ENCODE measurements at regions not wholly inside any gene's neighbourhood (a gene's known extent, or its start where the extent isn't known, plus 50 kb on each side); places are given as distances from the start of the nearest gene placed in this dataset.
"Not testable (repeated sequence)": the region's sequence is repeated elsewhere in the genome, so short reads cannot be mapped to it uniquely, and the experiment has no call there.

DNA sequence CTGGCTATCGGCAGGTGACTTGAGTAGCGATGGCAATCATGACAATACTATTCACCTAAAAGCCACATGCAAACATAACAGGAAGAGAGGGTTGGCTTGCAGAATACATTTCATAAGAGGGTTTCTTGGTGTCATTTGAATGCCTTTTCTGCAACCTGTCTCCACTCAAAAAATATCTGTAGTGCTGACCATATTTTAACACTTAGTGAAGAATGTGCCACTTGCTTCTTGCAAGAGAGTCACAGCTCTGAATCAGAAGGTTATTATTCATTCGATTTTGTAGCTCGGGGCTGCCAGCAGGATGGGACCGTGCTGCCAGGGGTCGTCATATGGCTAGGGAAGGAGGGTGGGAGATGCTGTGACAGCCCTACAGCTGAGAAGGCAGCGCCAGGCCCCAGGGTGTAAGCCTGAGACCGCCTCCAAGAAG is 152.0 kb upstream of the PITRM1 start:
- no peak for DNase-seq (ENCODE audit: extremely low spot score in 2 of 2)
- intact Hi-C loops (cut with DNase I) = no loop called here
- Histone ChIP-seq H3K36me3 (no peaks in the 10 kb centered on the region), H3K4me3 (no peak overlapping the region), H3K27ac (no peak overlapping the region), H3K27me3 (no peaks in the 10 kb centered on the region), H3K4me1 (peaks cover 4% of the 10 kb centered on the region), H3K9me3 (no peaks in the 10 kb centered on the region)
- TF ChIP-seq POLR2A (IDR thresholded peaks at IDR 0.05) = no peak
- no peak for TF ChIP-seq POLR2AphosphoS5 (IDR thresholded peaks at IDR 0.05; ENCODE audit: insufficient read depth in 1 of 2, low read depth in 1 of 2)
- TF ChIP-seq CTCF (IDR thresholded peaks at IDR 0.05) = no peak

DNA sequence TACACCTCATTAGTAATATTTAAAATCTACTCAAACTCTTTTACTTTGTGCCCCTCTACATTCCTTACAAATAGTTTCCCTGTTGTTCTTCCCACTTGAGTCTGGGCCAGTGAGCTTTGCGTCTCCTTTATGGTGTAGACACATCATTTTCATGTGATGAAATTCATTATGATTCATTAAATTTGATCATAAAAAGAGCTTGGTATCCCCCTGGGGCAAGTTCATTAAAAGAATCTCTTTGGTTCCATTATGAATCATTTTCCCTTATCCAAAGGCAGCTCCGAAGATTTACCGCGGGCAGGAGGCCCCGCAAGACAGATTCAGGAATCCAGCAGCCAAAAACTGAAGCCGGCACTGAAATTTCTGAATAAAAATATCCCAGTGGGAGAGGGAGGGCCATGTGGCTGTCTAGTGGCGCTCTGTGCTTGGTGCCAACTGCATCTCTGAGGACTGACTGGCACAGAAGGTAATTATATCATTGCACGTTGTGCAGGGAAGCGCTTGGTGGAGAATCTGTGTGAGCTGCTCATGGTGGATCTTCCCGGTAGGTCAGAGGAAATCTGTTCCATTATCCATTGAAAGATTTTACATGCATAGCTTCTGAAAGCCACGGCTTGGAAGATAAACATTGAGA is 151.4 kb upstream of the PITRM1 start:
- intact Hi-C loops (cut with DNase I) = no loop called here
- Histone ChIP-seq H3K27me3 (no peaks in the 10 kb centered on the region), H3K27ac (no peak overlapping the region), H3K9me3 (no peaks in the 10 kb centered on the region), H3K4me1 (peaks cover 4% of the 10 kb centered on the region), H3K36me3 (no peaks in the 10 kb centered on the region), H3K4me3 (no peak overlapping the region)
- TF ChIP-seq POLR2AphosphoS5 (IDR thresholded peaks at IDR 0.05; ENCODE audit: insufficient read depth in 1 of 2, low read depth in 1 of 2) = no peak
- no peak for TF ChIP-seq CTCF (IDR thresholded peaks at IDR 0.05)
- DNase-seq (ENCODE audit: extremely low spot score in 2 of 2) = no peak

GRCh38 chr10:3321123-3321522 is 148.5 kb upstream of the PITRM1 start:
- no peak for TF ChIP-seq POLR2AphosphoS5 (IDR thresholded peaks at IDR 0.05; ENCODE audit: insufficient read depth in 1 of 2, low read depth in 1 of 2)
- no peak for DNase-seq (ENCODE audit: extremely low spot score in 2 of 2)
- intact Hi-C loops (cut with DNase I) = no loop called here
- H3K9me3 ChIP-seq = no peaks in the 10 kb centered on the region
- H3K4me3 ChIP-seq = no peak overlapping the region
- H3K27me3 ChIP-seq = no peaks in the 10 kb centered on the region
- no peak overlapping the region for H3K27ac ChIP-seq
- H3K36me3 ChIP-seq = no peaks in the 10 kb centered on the region
- peaks cover 4% of the 10 kb centered on the region for H3K4me1 ChIP-seq

- no peaks in the 10 kb centered on the region for H3K36me3 ChIP-seq
- no peaks in the 10 kb centered on the region for H3K9me3 ChIP-seq
- no peak for TF ChIP-seq POLR2AphosphoS5 (IDR thresholded peaks at IDR 0.05; ENCODE audit: insufficient read depth in 1 of 2, low read depth in 1 of 2)
- no peak for TF ChIP-seq POLR2A (IDR thresholded peaks at IDR 0.05)
- TF ChIP-seq CTCF (IDR thresholded peaks at IDR 0.05) = no peak
- H3K4me1 ChIP-seq = peaks cover 4% of the 10 kb centered on the region
- H3K27ac ChIP-seq = no peak overlapping the region
- no peaks in the 10 kb centered on the region for H3K27me3 ChIP-seq
- no peak overlapping the region for H3K4me3 ChIP-seq
- no peak for DNase-seq (ENCODE audit: extremely low spot score in 2 of 2)
- intact Hi-C loops (cut with DNase I) = no loop called here
These were observed 147.2 kb upstream of the PITRM1 start for GRCh38 chr10:3319811-3320226.

DNA sequence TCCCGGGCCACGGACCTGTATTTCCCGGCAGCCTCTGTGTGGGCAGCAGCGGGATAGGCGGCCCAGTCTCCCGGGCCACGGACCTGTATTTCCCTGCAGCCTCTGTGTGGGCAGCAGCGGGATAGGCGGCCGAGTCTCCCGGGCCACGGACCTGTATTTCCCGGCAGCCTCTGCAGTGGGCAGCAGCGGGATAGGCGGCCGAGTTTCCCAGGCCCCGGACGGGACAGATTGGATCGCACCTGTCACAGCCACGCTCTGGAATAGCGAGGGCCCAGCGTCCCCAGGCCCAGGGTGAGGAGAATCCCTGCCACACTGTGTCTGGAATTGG is 145.9 kb upstream of the PITRM1 start:
- H3K9me3 ChIP-seq; intact Hi-C loops (cut with DNase I); H3K36me3 ChIP-seq; H3K4me3 ChIP-seq; H3K4me1 ChIP-seq; H3K27me3 ChIP-seq; H3K27ac ChIP-seq; DNase-seq (ENCODE audit: extremely low spot score in 2 of 2): not testable (repeated sequence)

- H3K27ac ChIP-seq; DNase-seq (ENCODE audit: extremely low spot score in 2 of 2); H3K9me3 ChIP-seq; H3K27me3 ChIP-seq; H3K4me1 ChIP-seq; intact Hi-C loops (cut with DNase I); H3K4me3 ChIP-seq; H3K36me3 ChIP-seq: not testable (repeated sequence)
These were observed 145.2 kb upstream of the PITRM1 start for GRCh38 chr10:3317553-3318479.

DNA sequence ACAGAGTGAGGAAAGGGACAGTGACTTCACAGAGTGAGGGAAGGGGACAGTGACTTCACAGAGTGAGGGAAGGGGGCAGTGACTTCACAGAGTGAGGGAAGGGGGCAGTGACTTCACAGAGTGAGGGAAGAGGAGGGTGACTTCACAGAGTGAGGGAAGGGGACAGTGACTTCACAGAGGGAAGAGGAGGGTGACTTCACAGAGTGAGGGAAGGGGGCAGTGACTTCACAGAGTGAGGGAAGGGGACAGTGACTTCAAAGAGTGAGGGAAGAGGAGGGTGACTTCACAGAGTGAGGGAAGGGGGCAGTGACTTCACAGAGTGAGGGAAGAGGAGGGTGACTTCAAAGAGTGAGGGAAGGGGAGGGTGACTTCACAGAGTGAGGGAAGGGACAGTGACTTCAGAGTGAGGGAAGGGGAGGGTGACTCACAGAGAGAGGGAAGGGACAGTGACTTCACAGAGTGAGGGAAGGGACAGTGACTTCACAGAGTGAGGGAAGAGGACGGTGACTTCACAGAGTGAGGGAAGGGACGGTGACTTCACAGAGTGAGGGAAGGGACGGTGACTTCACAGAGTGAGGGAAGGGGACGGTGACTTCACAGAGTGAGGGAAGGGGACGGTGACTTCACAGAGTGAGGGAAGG is 142.0 kb upstream of the PITRM1 start:
- DNase-seq (ENCODE audit: extremely low spot score in 2 of 2); intact Hi-C loops (cut with DNase I); H3K36me3 ChIP-seq; H3K27ac ChIP-seq; H3K4me1 ChIP-seq; H3K4me3 ChIP-seq; H3K9me3 ChIP-seq; H3K27me3 ChIP-seq: not testable (repeated sequence)

GRCh38 chr10:3313784-3314444 is 141.3 kb upstream of the PITRM1 start:
- DNase-seq (ENCODE audit: extremely low spot score in 2 of 2); H3K4me1 ChIP-seq; H3K36me3 ChIP-seq; H3K4me3 ChIP-seq; intact Hi-C loops (cut with DNase I); H3K9me3 ChIP-seq; H3K27ac ChIP-seq; H3K27me3 ChIP-seq: not testable (repeated sequence)

Measured in vagina (tissue), 2 donors.